Tibial nerve (tissue), 4 donors: ENCODE measurements at regions not wholly inside any gene's neighbourhood (a gene's known extent, or its start where the extent isn't known, plus 50 kb on each side); places are given as distances from the start of the nearest gene placed in this dataset.

Experiments used
- DNase-seq, 2 donors: peaks; one replicate each; pipeline ENCODE4 v3.0.0-alpha.2; 2019; ENCODE audit warnings: low spot score in 2 of 2
- H3K27ac ChIP-seq, 4 donors: fragments of 200-600 bp; sonication (generic) in 3 of 4; one replicate each; pipeline ENCODE4 v1.5.1; 2017 to 2019; ENCODE audit warnings: mild to moderate bottlenecking in 1 of 4
- H3K27me3 ChIP-seq, 2 donors: fragments of 200-600 bp; sonication (generic) in 1 of 2; one replicate each; pipeline versions ENCODE4 v1.5.1 to v1.6.0; 2017 to 2019
- H3K36me3 ChIP-seq, 3 donors: fragments of 200-600 bp; sonication (generic); one replicate each; pipeline ENCODE4 v1.5.1; 2018 to 2019
- H3K4me1 ChIP-seq, 4 donors: fragments of 200-600 bp; sonication (generic) in 3 of 4; one replicate each; pipeline ENCODE4 v1.5.1; 2017 to 2019
- H3K4me3 ChIP-seq, 4 donors: fragments of 200-600 bp; sonication (generic) in 3 of 4; one replicate each; pipeline ENCODE4 v1.5.1; 2017 to 2019; ENCODE audit warnings: mild to moderate bottlenecking in 1 of 4, moderate library complexity in 1 of 4
- H3K9me3 ChIP-seq, 4 donors: fragments of 200-600 bp; sonication (generic) in 3 of 4; one replicate each; pipeline ENCODE4 v1.5.1; 2017 to 2019
- EP300 ChIP-seq, 2 donors: sonication (generic); formaldehyde crosslinking; IDR thresholded peaks; one replicate each; pipeline ENCODE4 v1.6.1; 2017; ENCODE audit warnings: antibody characterized with exemption in 2 of 2, mild to moderate bottlenecking in 1 of 2
- POLR2A ChIP-seq, 2 donors: fragments of 450-650 bp; IDR thresholded peaks; one replicate each; pipeline ENCODE4 v1.6.1; 2017; ENCODE audit warnings: antibody characterized with exemption in 2 of 2, mild to moderate bottlenecking in 2 of 2, moderate library complexity in 2 of 2
- WGBS, 2 donors: methylation state at CpG; one replicate each; pipeline ENCODE4 v1.1.5; 2018; 5-methylcytosine and 5-hydroxymethylcytosine counted together
- TF ChIP-seq, protein P1 (sequence below), 5 experiments: fragments of 200-600 bp in 3 of 5; fragments of 450-650 bp in 2 of 5; sonication (generic) in 3 of 5; IDR thresholded peaks; one replicate each; pipeline ENCODE4 v1.5.1; 2016 to 2019; ENCODE audit warnings: antibody characterized with exemption in 5 of 5, mild to moderate bottlenecking in 3 of 5, moderate library complexity in 2 of 5

DNA sequence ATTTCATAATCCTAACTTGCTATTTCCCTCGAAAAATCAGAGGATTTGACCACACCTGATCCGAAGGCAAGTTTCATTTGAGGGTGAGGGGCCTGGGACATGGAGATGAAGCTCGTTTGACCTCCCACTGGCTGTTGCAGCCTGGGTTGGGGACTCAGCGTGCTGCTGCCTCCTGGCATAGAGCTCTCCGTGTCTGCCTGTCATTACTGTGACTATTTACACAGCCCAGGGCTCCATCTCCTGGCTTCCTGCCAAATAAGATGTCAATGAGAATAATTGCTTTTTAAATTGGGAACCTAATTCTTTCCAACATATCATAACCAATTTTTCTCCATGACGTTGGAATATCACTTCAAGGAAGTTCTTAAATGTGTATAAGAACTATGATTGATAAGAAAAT, 139.3 kb upstream of the COBL start:
- H3K4me3 ChIP-seq: no peak overlapping the region
- H3K36me3 ChIP-seq: no peaks in the 10 kb centered on the region
- no peaks in the 10 kb centered on the region for H3K9me3 ChIP-seq
- no peaks in the 10 kb centered on the region for H3K27me3 ChIP-seq
- TF ChIP-seq POLR2A (IDR thresholded peaks at IDR 0.05) (no peak), EP300 (IDR thresholded peaks at IDR 0.05) (no peak)
- TF ChIP-seq, protein P1, sequence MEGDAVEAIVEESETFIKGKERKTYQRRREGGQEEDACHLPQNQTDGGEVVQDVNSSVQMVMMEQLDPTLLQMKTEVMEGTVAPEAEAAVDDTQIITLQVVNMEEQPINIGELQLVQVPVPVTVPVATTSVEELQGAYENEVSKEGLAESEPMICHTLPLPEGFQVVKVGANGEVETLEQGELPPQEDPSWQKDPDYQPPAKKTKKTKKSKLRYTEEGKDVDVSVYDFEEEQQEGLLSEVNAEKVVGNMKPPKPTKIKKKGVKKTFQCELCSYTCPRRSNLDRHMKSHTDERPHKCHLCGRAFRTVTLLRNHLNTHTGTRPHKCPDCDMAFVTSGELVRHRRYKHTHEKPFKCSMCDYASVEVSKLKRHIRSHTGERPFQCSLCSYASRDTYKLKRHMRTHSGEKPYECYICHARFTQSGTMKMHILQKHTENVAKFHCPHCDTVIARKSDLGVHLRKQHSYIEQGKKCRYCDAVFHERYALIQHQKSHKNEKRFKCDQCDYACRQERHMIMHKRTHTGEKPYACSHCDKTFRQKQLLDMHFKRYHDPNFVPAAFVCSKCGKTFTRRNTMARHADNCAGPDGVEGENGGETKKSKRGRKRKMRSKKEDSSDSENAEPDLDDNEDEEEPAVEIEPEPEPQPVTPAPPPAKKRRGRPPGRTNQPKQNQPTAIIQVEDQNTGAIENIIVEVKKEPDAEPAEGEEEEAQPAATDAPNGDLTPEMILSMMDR (IDR thresholded peaks at IDR 0.05): no peak
- H3K27ac ChIP-seq: no peak overlapping the region
- peaks cover 0 to 5% (median 0%) of the 10 kb centered on the region in 4 donors for H3K4me1 ChIP-seq
- WGBS, 2 donors: 36 to 44% methylated on average over 6 of the region's 6 CpGs
- no peak for DNase-seq

DNA sequence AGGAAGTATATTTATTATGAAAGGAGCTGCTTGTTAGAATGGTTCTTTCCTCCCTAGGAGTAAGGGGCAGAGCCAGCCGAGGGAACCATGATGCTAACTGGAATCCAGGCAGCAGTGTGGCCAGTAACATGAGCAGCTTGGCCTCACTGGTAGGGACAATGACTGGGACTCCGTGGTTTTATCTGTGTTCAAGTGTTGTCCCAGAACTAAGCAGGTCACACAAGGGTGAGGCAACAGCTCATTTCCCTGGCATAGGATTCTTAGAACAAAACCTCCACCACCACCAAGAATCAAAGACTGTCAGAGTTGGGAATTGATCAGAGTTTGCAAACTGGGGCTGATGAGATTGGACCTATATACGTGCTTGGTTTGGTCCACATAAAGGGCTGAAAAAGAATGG, 138.9 kb upstream of the COBL start:
- Histone ChIP-seq H3K4me1 (peaks cover 0 to 5% (median 0%) of the 10 kb centered on the region in 4 donors), H3K27me3 (no peaks in the 10 kb centered on the region), H3K4me3 (no peak overlapping the region), H3K9me3 (no peaks in the 10 kb centered on the region), H3K36me3 (no peaks in the 10 kb centered on the region), H3K27ac (no peak overlapping the region)
- TF ChIP-seq, protein P1 (IDR thresholded peaks at IDR 0.05): no peak
- no peak for TF ChIP-seq POLR2A (IDR thresholded peaks at IDR 0.05)
- TF ChIP-seq EP300 (IDR thresholded peaks at IDR 0.05): no peak
- 54 to 59% methylated on average over 3 of the region's 3 CpGs for WGBS, 2 donors
- no peak for DNase-seq

- Histone ChIP-seq H3K36me3 (no peaks in the 10 kb centered on the region), H3K9me3 (no peaks in the 10 kb centered on the region), H3K27me3 (no peaks in the 10 kb centered on the region), H3K27ac (no peak overlapping the region), H3K4me1 (peaks cover 0 to 5% (median 0%) of the 10 kb centered on the region in 4 donors), H3K4me3 (no peak overlapping the region)
- WGBS, 2 donors: 66 to 89% methylated on average over 3 of the region's 3 CpGs
- DNase-seq: no peak
- TF ChIP-seq EP300 (IDR thresholded peaks at IDR 0.05): no peak
- TF ChIP-seq POLR2A (IDR thresholded peaks at IDR 0.05): no peak
Observed at GRCh38 chr7:51455086-51455485, 138.5 kb upstream of the COBL start.

DNA sequence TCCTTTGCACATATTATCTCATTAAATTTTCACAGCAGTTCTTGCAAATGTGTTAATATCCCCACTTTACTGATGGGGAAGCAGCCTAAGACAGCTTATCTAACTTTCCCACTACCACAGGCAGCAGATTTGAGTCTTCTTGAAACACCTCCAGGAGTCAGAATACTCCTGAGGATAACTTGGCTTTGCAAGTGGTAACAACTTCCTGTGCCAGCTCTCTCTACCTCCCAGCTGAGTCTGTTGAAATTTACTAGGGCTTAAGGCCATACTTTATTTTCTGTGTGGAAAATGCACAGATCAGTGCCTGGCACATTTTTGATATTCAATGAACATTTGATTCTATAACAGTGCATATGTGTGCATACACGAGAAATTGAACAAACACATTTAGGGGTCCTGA, 136.1 kb upstream of the COBL start:
- TF ChIP-seq EP300 (IDR thresholded peaks at IDR 0.05): no peak
- no peak for TF ChIP-seq POLR2A (IDR thresholded peaks at IDR 0.05)
- TF ChIP-seq, protein P1 (IDR thresholded peaks at IDR 0.05): no peak
- no peaks in the 10 kb centered on the region for H3K9me3 ChIP-seq
- no peak overlapping the region for H3K27ac ChIP-seq
- H3K27me3 ChIP-seq: no peaks in the 10 kb centered on the region
- H3K4me3 ChIP-seq: no peak overlapping the region
- 88 to 97% methylated on average over 1 of the region's 1 CpG for WGBS, 2 donors
- H3K36me3 ChIP-seq: no peaks in the 10 kb centered on the region
- peaks cover 0 to 5% (median 0%) of the 10 kb centered on the region in 4 donors for H3K4me1 ChIP-seq
- no peak for DNase-seq

DNA sequence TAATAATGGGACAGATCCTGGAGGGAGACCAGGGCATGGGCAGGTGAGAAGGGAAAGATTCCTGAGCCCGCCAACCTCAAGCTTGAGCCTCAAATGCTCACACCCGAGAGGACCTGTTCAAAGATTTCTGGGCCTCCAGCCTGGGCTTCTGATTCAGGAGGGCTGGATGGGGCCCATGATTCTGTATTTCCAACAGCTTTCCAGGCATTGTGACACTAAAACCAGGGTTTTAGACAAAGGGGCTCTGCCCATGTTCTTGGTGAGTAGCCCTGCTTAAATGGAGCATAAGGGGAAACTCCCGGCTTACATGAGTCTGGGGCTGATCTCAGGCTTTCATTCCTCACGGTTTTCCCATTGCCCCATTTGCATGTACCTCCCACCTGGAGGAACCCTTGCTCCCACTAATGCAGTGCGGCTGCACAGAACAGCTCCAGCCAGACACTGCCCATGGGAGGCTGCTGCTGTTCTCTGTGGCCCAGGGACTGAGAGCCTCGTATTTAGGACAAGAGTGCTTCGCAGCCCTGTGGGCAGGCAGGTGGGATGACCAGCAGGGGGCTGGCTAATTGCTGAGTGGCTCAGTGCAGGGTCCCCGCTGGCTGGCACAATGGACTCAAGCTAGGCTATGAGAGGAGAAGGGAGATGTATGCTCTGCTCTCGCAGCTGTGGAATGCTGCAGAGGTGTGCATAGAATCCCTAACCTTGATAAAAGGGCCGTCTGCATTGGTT, 135.3 kb upstream of the COBL start:
- no peak overlapping the region for H3K4me3 ChIP-seq
- no peak for DNase-seq
- H3K27ac ChIP-seq: no peak overlapping the region
- H3K36me3 ChIP-seq: no peaks in the 10 kb centered on the region
- no peaks in the 10 kb centered on the region for H3K9me3 ChIP-seq
- WGBS, 2 donors: 65 to 71% methylated on average over 10 of the region's 10 CpGs
- no peaks in the 10 kb centered on the region for H3K27me3 ChIP-seq
- no peak for TF ChIP-seq EP300 (IDR thresholded peaks at IDR 0.05)
- TF ChIP-seq, protein P1 (IDR thresholded peaks at IDR 0.05): no peak
- no peak for TF ChIP-seq POLR2A (IDR thresholded peaks at IDR 0.05)
- peaks cover 0 to 5% (median 0%) of the 10 kb centered on the region in 4 donors for H3K4me1 ChIP-seq
